Panc1 (cell line): ENCODE measurements at regions not wholly inside any gene's neighbourhood (a gene's known extent, or its start where the extent isn't known, plus 50 kb on each side); places are given as distances from the start of the nearest gene placed in this dataset.

ENCODE experiments used
- ATAC-seq: fragments of 200-7000 bp; cut with Tn5 transposase; 2 replicates; pipeline ENCODE4 v1.9.1; 2020; ENCODE audit warnings: mild to moderate bottlenecking, moderate library complexity
- BruUV-seq: library from RNA; stranded (reverse); fragments of 400-500 nt; replicated peaks from 2 replicates; lab custom pipeline; 2021; lab: Mats Ljungman, UMichigan
- CTCF ChIA-PET: fragments of 300-600 bp; sonication (Branson Sonifier 250); formaldehyde crosslinking; loops from one replicate; lab custom pipeline; 2022; ENCODE audit warnings: antibody characterized with exemption; lab: Charles Lee
- POLR2A ChIA-PET: fragments of 300-600 bp; sonication (Branson Sonifier 250); formaldehyde crosslinking; loops from one replicate; lab custom pipeline; 2022; ENCODE audit warnings: antibody characterized with exemption; lab: Charles Lee
- DNase-seq: peaks from one replicate; pipeline ENCODE4 v3.0.0-alpha.2; 2010; ENCODE audit warnings: low read depth, low spot score
- H3K27ac ChIP-seq: 2 replicates; pipeline ENCODE4 v1.5.1; 2011; ENCODE audit warnings: mild to moderate bottlenecking, low read length, inconsistent platforms
- H3K27me3 ChIP-seq: fragments of 200-500 bp; sonication (Bioruptor generic); 2 replicates; pipeline ENCODE4 v1.6.0; 2014; ENCODE audit warnings: low read length, inconsistent platforms; ENCODE audit not compliant: control insufficient read depth, insufficient read depth
- H3K36me3 ChIP-seq: fragments of 200-500 bp; sonication (Bioruptor generic); 2 replicates; pipeline ENCODE4 v1.5.1; 2014; ENCODE audit warnings: inconsistent platforms, mild to moderate bottlenecking, low read length, moderate library complexity; ENCODE audit not compliant: control insufficient read depth, insufficient read depth
- H3K4me1 ChIP-seq: 2 replicates; pipeline ENCODE4 v1.5.1; 2011; ENCODE audit warnings: inconsistent platforms, mild to moderate bottlenecking, low read length, moderate library complexity; ENCODE audit not compliant: control insufficient read depth, insufficient read depth
- H3K4me3 ChIP-seq, 2 experiments: 2 replicates each; pipeline ENCODE4 v1.5.1; 2011 to 2012; ENCODE audit warnings: low read depth in 2 of 2, low read length in 2 of 2, mild to moderate bottlenecking in 2 of 2, inconsistent platforms in 1 of 2, moderate library complexity in 1 of 2
- H3K9me3 ChIP-seq: fragments of 200-500 bp; sonication (Bioruptor generic); 2 replicates; pipeline ENCODE4 v1.5.1; 2014; ENCODE audit warnings: low read depth, mild to moderate bottlenecking, inconsistent platforms, low read length, moderate library complexity; ENCODE audit not compliant: control insufficient read depth, insufficient read depth
- POLR2AphosphoS5 ChIP-seq: IDR thresholded peaks from 2 replicates; pipeline ENCODE4 v1.6.1; 2012; ENCODE audit warnings: mild to moderate bottlenecking, low read depth, low read length, moderate library complexity
- REST ChIP-seq, 2 experiments: IDR thresholded peaks; 2 replicates each; pipeline ENCODE4 v1.6.1; 2011 to 2012; ENCODE audit warnings: low read depth in 2 of 2, control low read depth in 1 of 2, low read length in 1 of 2, mild to moderate bottlenecking in 1 of 2, moderate library complexity in 1 of 2; ENCODE audit not compliant: insufficient read depth in 1 of 2
- SIN3A ChIP-seq: IDR thresholded peaks from 2 replicates; pipeline ENCODE4 v1.6.1; 2012; ENCODE audit warnings: low read depth, mild to moderate bottlenecking, low read length, moderate library complexity, borderline replicate concordance; ENCODE audit not compliant: insufficient read depth
- TCF7L2 ChIP-seq: IDR thresholded peaks from 2 replicates; pipeline ENCODE4 v1.6.1; 2011; ENCODE audit warnings: mild to moderate bottlenecking, low read depth, low read length, inconsistent platforms
- in situ Hi-C: cut with HindIII; loops from 2 replicates; pipeline ENCODE4 v1.10.0; 2016; ENCODE audit warnings: low sequenced_read_pairs, low pct_unique_long_range_greater_than_20kb
- intact Hi-C: fragments of 100-400 bp; cut with micrococcal nuclease; formaldehyde crosslinking; loops from one replicate; pipeline ENCODE4 v1.10.0; 2022; ENCODE audit not compliant: unreplicated experiment
- TF ChIP-seq, protein P1 (sequence below): fragments of 450-650 bp; IDR thresholded peaks from 2 replicates; pipeline ENCODE4 v1.5.1; 2017; ENCODE audit warnings: mild to moderate bottlenecking

GRCh38 chr13:40478775-40479174 lies 187.7 kb downstream of the FOXO1 start:
- no peak for ATAC-seq
- no peaks in the 10 kb centered on the region for H3K9me3 ChIP-seq
- intact Hi-C loops, result no loop called here
- ChIA-PET POLR2A (no interaction called here), CTCF (no interaction called here)
- H3K27ac ChIP-seq, result no peak overlapping the region
- no peak for DNase-seq
- BruUV-seq, result no TSS peak
- H3K4me3 ChIP-seq, result no peak overlapping the region
- TF ChIP-seq SIN3A, result no peak
- TF ChIP-seq TCF7L2, result no peak
- TF ChIP-seq, protein P1, sequence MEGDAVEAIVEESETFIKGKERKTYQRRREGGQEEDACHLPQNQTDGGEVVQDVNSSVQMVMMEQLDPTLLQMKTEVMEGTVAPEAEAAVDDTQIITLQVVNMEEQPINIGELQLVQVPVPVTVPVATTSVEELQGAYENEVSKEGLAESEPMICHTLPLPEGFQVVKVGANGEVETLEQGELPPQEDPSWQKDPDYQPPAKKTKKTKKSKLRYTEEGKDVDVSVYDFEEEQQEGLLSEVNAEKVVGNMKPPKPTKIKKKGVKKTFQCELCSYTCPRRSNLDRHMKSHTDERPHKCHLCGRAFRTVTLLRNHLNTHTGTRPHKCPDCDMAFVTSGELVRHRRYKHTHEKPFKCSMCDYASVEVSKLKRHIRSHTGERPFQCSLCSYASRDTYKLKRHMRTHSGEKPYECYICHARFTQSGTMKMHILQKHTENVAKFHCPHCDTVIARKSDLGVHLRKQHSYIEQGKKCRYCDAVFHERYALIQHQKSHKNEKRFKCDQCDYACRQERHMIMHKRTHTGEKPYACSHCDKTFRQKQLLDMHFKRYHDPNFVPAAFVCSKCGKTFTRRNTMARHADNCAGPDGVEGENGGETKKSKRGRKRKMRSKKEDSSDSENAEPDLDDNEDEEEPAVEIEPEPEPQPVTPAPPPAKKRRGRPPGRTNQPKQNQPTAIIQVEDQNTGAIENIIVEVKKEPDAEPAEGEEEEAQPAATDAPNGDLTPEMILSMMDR, result no peak
- TF ChIP-seq REST (IDR thresholded peaks at IDR 0.05; ENCODE audit: insufficient read depth in 1 of 2, low read depth in 2 of 2, low read length in 1 of 2), result no peak
- no peak for TF ChIP-seq POLR2AphosphoS5
- in situ Hi-C loops, result no loop called here
- no peaks in the 10 kb centered on the region for H3K36me3 ChIP-seq
- H3K27me3 ChIP-seq, result no peaks in the 10 kb centered on the region
- H3K4me1 ChIP-seq, result no peaks in the 10 kb centered on the region

DNA sequence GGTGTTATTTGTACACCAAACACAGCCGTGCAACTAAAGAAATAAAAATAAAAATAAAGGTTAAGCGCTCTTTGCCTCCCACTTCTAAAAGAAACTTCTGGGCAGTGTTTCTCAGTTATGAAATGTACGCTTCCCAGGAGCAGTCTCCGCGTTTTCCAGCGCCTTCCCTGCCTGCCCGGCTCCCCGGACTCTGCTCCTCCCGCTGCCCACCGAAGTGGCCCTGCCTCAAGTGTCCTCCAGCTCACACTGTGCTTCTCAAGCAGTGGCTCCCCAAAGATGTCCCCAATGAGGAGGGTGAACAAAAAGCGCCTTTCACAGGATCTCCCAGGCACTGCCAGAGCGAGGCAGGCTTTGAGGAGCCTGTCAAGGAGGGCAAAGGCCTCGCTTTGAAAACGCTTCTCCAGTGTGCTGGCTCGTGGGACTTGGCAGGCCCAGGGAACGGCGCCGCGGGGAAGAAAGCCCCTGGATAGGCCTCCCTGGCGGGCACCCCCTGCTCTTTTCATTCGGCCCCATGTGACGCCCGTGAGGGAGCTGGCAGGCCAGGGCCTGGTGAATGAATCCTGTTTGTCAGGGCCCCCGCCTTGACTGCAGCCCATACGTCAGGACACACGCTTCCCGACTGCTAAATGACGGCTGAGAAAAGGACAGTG lies 187.1 kb downstream of the FOXO1 start:
- no peaks in the 10 kb centered on the region for H3K9me3 ChIP-seq
- H3K27ac ChIP-seq, result no peak overlapping the region
- ATAC-seq, result no peak
- H3K4me1 ChIP-seq, result no peaks in the 10 kb centered on the region
- ChIA-PET CTCF (no interaction called here), POLR2A (no interaction called here)
- intact Hi-C loops (no loop called here), in situ Hi-C loops (no loop called here)
- no peak for DNase-seq
- no TSS peak for BruUV-seq
- no peaks in the 10 kb centered on the region for H3K27me3 ChIP-seq
- H3K4me3 ChIP-seq, result no peak overlapping the region
- TF ChIP-seq POLR2AphosphoS5 (no peak), SIN3A (no peak), REST (IDR thresholded peaks at IDR 0.05; ENCODE audit: insufficient read depth in 1 of 2, low read depth in 2 of 2, low read length in 1 of 2) (no peak), TCF7L2 (no peak)
- TF ChIP-seq, protein P1, result no peak
- H3K36me3 ChIP-seq, result no peaks in the 10 kb centered on the region
